ENCODE measurements at regions not wholly inside any gene's neighbourhood (a gene's known extent, or its start where the extent isn't known, plus 50 kb on each side); places are given as distances from the start of the nearest gene placed in this dataset.

DNA sequence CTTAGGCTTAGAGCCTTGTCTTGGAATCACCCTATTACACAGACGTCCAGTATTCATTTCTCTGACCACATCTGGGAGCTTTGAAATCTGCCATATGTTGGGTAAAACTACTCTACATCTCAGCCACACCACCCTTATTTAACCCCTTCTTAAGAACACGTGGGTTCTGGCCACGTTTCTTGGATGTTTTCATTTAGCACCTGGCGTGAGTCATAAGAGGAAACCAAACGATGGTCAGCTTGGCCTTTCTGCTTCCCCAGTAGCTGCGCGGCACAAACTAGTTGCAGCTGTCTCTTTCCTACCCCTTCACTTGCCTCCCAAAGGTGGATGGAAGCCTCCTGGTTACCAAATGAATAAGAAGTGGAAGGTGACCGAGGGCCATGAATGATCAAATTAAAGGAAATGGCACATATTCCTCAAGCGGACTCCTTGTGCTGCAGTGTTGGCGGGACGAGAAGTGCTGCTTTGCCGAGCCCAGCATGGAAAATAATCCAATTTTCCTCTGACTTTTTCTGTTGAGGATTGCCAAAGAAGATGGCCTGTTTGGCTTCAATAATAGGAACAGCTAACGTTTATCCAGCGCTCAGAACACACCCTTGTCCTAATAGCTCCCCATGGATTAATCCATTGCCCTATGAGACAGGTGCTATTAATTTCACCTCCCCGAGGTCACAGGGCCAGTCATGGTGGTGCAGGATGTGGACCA is 154.1 kb downstream of the ZNF664 start:
- Mint-ChIP-seq H3K4me1 (ENCODE audit: low read depth, unreplicated experiment) (peaks cover 10% of the 10 kb centered on the region), H3K9me3 (ENCODE audit: unreplicated experiment) (peaks cover 3% of the 10 kb centered on the region)
- FAIRE-seq = no peak

DNA sequence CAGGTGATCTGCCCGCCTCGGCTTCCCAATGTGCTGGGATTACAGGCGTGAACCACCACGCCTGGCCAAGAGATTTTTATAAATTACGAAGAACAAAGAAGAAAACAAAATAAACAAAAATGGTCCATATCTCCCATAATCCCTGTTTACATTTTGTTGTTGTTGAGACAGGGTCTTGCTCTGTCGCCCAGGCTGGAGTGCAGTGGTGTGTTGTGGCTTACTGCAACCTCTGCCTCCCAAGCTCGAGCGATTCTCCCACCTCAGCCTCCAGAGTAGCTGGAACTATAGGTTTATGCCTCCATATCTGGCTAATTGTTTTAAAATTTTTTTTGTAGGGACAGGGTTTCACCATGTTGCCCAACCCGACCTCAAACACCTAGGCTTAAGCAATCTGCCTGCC is 156.1 kb downstream of the ZNF664 start:
- Histone ChIP-seq H2AFZ (ENCODE audit: low read depth, low read length) (no peak overlapping the region), H3K9me3 (ENCODE audit: insufficient read depth, low read depth, low read length) (no peaks in the 10 kb centered on the region), H3K4me1 (ENCODE audit: insufficient read depth, low read length) (no peaks in the 10 kb centered on the region), H3K9ac (ENCODE audit: low read length) (no peak overlapping the region), H3K27ac (ENCODE audit: low read depth, low read length) (no peak overlapping the region), H4K20me1 (ENCODE audit: insufficient read depth, low read length) (no peaks in the 10 kb centered on the region), H3K4me2 (ENCODE audit: low read length) (no peak overlapping the region), H3K27me3 (ENCODE audit: insufficient read depth, low read length) (peaks cover 10% of the 10 kb centered on the region), H3K36me3 (ENCODE audit: insufficient read depth, low read length) (no peaks in the 10 kb centered on the region), H3K4me3 (ENCODE audit: insufficient read depth, low read depth, low read length) (no peak overlapping the region), H3K79me2 (ENCODE audit: insufficient read depth, low read length) (no peaks in the 10 kb centered on the region)
- Mint-ChIP-seq H3K4me1 (ENCODE audit: low read depth, unreplicated experiment) (peaks cover 10% of the 10 kb centered on the region), H3K4me3 (ENCODE audit: unreplicated experiment) (no peak overlapping the region), H3K36me3 (ENCODE audit: low read depth, unreplicated experiment) (no peaks in the 10 kb centered on the region), H3K27me3 (ENCODE audit: low read depth, unreplicated experiment) (peaks cover 15% of the 10 kb centered on the region), H3K27ac (ENCODE audit: unreplicated experiment) (no peak overlapping the region), H3K9me3 (ENCODE audit: unreplicated experiment) (no peaks in the 10 kb centered on the region)
- DNase-seq (ENCODE audit: low read depth) = no peak
- no peak for TF ChIP-seq EZH2 (IDR thresholded peaks at IDR 0.05; ENCODE audit: insufficient read depth, low read length)
- TF ChIP-seq, protein P1, sequence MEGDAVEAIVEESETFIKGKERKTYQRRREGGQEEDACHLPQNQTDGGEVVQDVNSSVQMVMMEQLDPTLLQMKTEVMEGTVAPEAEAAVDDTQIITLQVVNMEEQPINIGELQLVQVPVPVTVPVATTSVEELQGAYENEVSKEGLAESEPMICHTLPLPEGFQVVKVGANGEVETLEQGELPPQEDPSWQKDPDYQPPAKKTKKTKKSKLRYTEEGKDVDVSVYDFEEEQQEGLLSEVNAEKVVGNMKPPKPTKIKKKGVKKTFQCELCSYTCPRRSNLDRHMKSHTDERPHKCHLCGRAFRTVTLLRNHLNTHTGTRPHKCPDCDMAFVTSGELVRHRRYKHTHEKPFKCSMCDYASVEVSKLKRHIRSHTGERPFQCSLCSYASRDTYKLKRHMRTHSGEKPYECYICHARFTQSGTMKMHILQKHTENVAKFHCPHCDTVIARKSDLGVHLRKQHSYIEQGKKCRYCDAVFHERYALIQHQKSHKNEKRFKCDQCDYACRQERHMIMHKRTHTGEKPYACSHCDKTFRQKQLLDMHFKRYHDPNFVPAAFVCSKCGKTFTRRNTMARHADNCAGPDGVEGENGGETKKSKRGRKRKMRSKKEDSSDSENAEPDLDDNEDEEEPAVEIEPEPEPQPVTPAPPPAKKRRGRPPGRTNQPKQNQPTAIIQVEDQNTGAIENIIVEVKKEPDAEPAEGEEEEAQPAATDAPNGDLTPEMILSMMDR (IDR thresholded peaks at IDR 0.05; ENCODE audit: insufficient read depth, low read depth, low read length) = no peak
- no peak for FAIRE-seq

More for the DNA sequence above, 154.1 kb downstream of the ZNF664 start:
- Histone ChIP-seq H3K9me3 (ENCODE audit: insufficient read depth, low read depth, low read length) (no peaks in the 10 kb centered on the region), H4K20me1 (ENCODE audit: insufficient read depth, low read length) (no peaks in the 10 kb centered on the region), H3K9ac (ENCODE audit: low read length) (no peak overlapping the region), H3K36me3 (ENCODE audit: insufficient read depth, low read length) (no peaks in the 10 kb centered on the region), H2AFZ (ENCODE audit: low read depth, low read length) (no peak overlapping the region), H3K4me3 (ENCODE audit: insufficient read depth, low read depth, low read length) (no peak overlapping the region), H3K4me1 (ENCODE audit: insufficient read depth, low read length) (no peaks in the 10 kb centered on the region), H3K79me2 (ENCODE audit: insufficient read depth, low read length) (no peaks in the 10 kb centered on the region), H3K27ac (ENCODE audit: low read depth, low read length) (no peak overlapping the region), H3K27me3 (ENCODE audit: insufficient read depth, low read length) (peaks cover 8% of the 10 kb centered on the region), H3K4me2 (ENCODE audit: low read length) (no peak overlapping the region)
- Mint-ChIP-seq H3K4me3 (ENCODE audit: unreplicated experiment) (no peak overlapping the region), H3K27me3 (ENCODE audit: low read depth, unreplicated experiment) (peaks cover 19% of the 10 kb centered on the region), H3K27ac (ENCODE audit: unreplicated experiment) (no peak overlapping the region), H3K36me3 (ENCODE audit: low read depth, unreplicated experiment) (no peaks in the 10 kb centered on the region)
- TF ChIP-seq, protein P1 (IDR thresholded peaks at IDR 0.05; ENCODE audit: insufficient read depth, low read depth, low read length) = no peak
- no peak for TF ChIP-seq EZH2 (IDR thresholded peaks at IDR 0.05; ENCODE audit: insufficient read depth, low read length)
- peak; percentile 32 for DNase-seq (ENCODE audit: low read depth)
